H9 (cell line): ENCODE measurements at regions not wholly inside any gene's neighbourhood (a gene's known extent, or its start where the extent isn't known, plus 50 kb on each side); places are given as distances from the start of the nearest gene placed in this dataset.
A peak's percentile ranks its signal among the peaks of the same experiment; 100 is the strongest.

Source experiments
- DNase-seq: peaks from one replicate; pipeline ENCODE4 v3.0.0-alpha.2; 2017
- H2AFZ ChIP-seq: one replicate; pipeline ENCODE4 v1.6.1; 2013; ENCODE audit warnings: mild to moderate bottlenecking, low read length, control low read depth, moderate library complexity
- H2AK5ac ChIP-seq: 2 replicates; pipeline ENCODE4 v1.6.1; 2013; ENCODE audit warnings: low read length, control low read depth, mixed read lengths; ENCODE audit not compliant: insufficient read length
- H2BK120ac ChIP-seq: one replicate; pipeline ENCODE4 v1.6.1; 2013; ENCODE audit warnings: low read depth, mild to moderate bottlenecking, low read length, control low read depth, inconsistent platforms; ENCODE audit not compliant: poor library complexity, severe bottlenecking
- H2BK12ac ChIP-seq: 2 replicates; pipeline ENCODE4 v1.6.1; 2013; ENCODE audit warnings: low read length, control low read depth, mixed read lengths, low read depth; ENCODE audit not compliant: insufficient read length
- H2BK15ac ChIP-seq: 2 replicates; pipeline ENCODE4 v1.6.1; 2013; ENCODE audit warnings: low read depth, low read length, control low read depth
- H2BK20ac ChIP-seq: one replicate; pipeline ENCODE4 v1.6.1; 2013; ENCODE audit warnings: low read depth, mild to moderate bottlenecking, low read length, control low read depth, inconsistent platforms; ENCODE audit not compliant: poor library complexity, severe bottlenecking
- H2BK5ac ChIP-seq: 2 replicates; pipeline ENCODE4 v1.6.1; 2013; ENCODE audit warnings: low read length, control low read depth, mixed read lengths; ENCODE audit not compliant: insufficient read length
- H3K14ac ChIP-seq: 2 replicates; pipeline ENCODE4 v1.6.1; 2013; ENCODE audit warnings: low read length, control low read depth; ENCODE audit not compliant: insufficient read depth
- H3K18ac ChIP-seq: 2 replicates; pipeline ENCODE4 v1.6.1; 2013; ENCODE audit warnings: low read depth, mild to moderate bottlenecking, mixed read lengths, low read length, control low read depth; ENCODE audit not compliant: insufficient read length
- H3K23ac ChIP-seq: 2 replicates; pipeline ENCODE4 v1.6.1; 2013; ENCODE audit warnings: low read length, control low read depth, mixed read lengths, low read depth; ENCODE audit not compliant: insufficient read length
- H3K23me2 ChIP-seq: 2 replicates; pipeline ENCODE4 v1.6.1; 2013; ENCODE audit warnings: low read depth, mild to moderate bottlenecking, mixed read lengths, low read length, control low read depth; ENCODE audit not compliant: insufficient read length, poor library complexity, severe bottlenecking
- H3K27ac ChIP-seq: 2 replicates; pipeline ENCODE4 v1.5.1; 2013; ENCODE audit warnings: low read length, control low read depth, mixed read lengths, low read depth; ENCODE audit not compliant: insufficient read length
- H3K27me3 ChIP-seq: 2 replicates; pipeline ENCODE4 v1.6.1; 2013; ENCODE audit warnings: low read length, control low read depth, inconsistent platforms; ENCODE audit not compliant: insufficient read depth
- H3K4ac ChIP-seq: 2 replicates; pipeline ENCODE4 v1.6.1; 2013; ENCODE audit warnings: low read depth, mild to moderate bottlenecking, control low read depth, inconsistent platforms, low read length, moderate library complexity
- H3K4me1 ChIP-seq: 2 replicates; pipeline ENCODE4 v1.6.1; 2013; ENCODE audit warnings: low read length, control low read depth, inconsistent platforms; ENCODE audit not compliant: insufficient read depth
- H3K4me2 ChIP-seq: 2 replicates; pipeline ENCODE4 v1.6.1; 2013; ENCODE audit warnings: low read length, control low read depth, mixed read lengths; ENCODE audit not compliant: insufficient read length, insufficient read depth
- H3K56ac ChIP-seq: 2 replicates; pipeline ENCODE4 v1.6.1; 2013; ENCODE audit warnings: low read depth, mild to moderate bottlenecking, mixed read lengths, low read length, control low read depth; ENCODE audit not compliant: insufficient read length
- H3K79me1 ChIP-seq: 2 replicates; pipeline ENCODE4 v1.6.1; 2013; ENCODE audit warnings: low read depth, mild to moderate bottlenecking, moderate library complexity, low read length, control low read depth, inconsistent platforms; ENCODE audit not compliant: insufficient read depth, poor library complexity, severe bottlenecking
- H3K79me2 ChIP-seq: 2 replicates; pipeline ENCODE4 v1.6.1; 2013; ENCODE audit warnings: low read length, control low read depth, inconsistent platforms; ENCODE audit not compliant: insufficient read depth
- H3K9ac ChIP-seq: 2 replicates; pipeline ENCODE4 v1.6.1; 2013; ENCODE audit warnings: low read length, control low read depth, mixed read lengths; ENCODE audit not compliant: insufficient read length; ENCODE audit errors: extremely low read depth
- H3K9me3 ChIP-seq: one replicate; pipeline ENCODE4 v1.6.1; 2013; ENCODE audit warnings: low read depth, low read length, inconsistent platforms; ENCODE audit not compliant: control insufficient read depth
- H3T11ph ChIP-seq: one replicate; pipeline ENCODE4 v1.6.1; 2013; ENCODE audit warnings: mild to moderate bottlenecking, low read length, control low read depth, inconsistent platforms
- H4K20me1 ChIP-seq: one replicate; pipeline ENCODE4 v1.6.1; 2013; ENCODE audit not compliant: control insufficient read depth, insufficient read length, insufficient read depth
- H4K5ac ChIP-seq: 2 replicates; pipeline ENCODE4 v1.6.1; 2013; ENCODE audit warnings: low read depth, mild to moderate bottlenecking, mixed read lengths, low read length, control low read depth; ENCODE audit not compliant: insufficient read length
- H4K8ac ChIP-seq: replicated peaks from 2 replicates; pipeline ENCODE4 v1.6.1; 2013; ENCODE audit warnings: low read length, control low read depth, mixed read lengths, low read depth; ENCODE audit not compliant: insufficient read length
- H4K91ac ChIP-seq: 2 replicates; pipeline ENCODE4 v1.6.1; 2013; ENCODE audit warnings: low read depth, mild to moderate bottlenecking, moderate library complexity, mixed read lengths, low read length, control low read depth; ENCODE audit not compliant: insufficient read length
- H3K27ac Mint-ChIP-seq, 3 experiments: 2 replicates in 2 of 3; 3 replicates in 1 of 3; pipeline ENCODE4 v1.8.0; 2020 to 2021; ENCODE audit warnings: mixed read lengths in 3 of 3, mild to moderate bottlenecking in 1 of 3, moderate library complexity in 1 of 3
- H3K27me3 Mint-ChIP-seq: 2 replicates; pipeline ENCODE4 v1.8.0; 2021; ENCODE audit warnings: low read depth, mild to moderate bottlenecking, moderate library complexity, mixed read lengths
- H3K36me3 Mint-ChIP-seq, 3 experiments: 2 replicates in 2 of 3; 3 replicates in 1 of 3; pipeline ENCODE4 v1.8.0; 2020 to 2021; ENCODE audit warnings: low read depth in 3 of 3, mixed read lengths in 3 of 3; ENCODE audit not compliant: insufficient read depth in 1 of 3
- H3K4me1 Mint-ChIP-seq, 2 experiments: 2 replicates each; pipeline ENCODE4 v1.8.0; 2020; ENCODE audit warnings: mixed read lengths in 2 of 2
- H3K4me3 Mint-ChIP-seq, 2 experiments: 2 replicates in 1 of 2; 3 replicates in 1 of 2; pipeline ENCODE4 v1.8.0; 2020 to 2021; ENCODE audit warnings: mild to moderate bottlenecking in 2 of 2, mixed read lengths in 2 of 2, moderate library complexity in 1 of 2
- H3K9me3 Mint-ChIP-seq, 2 experiments: 2 replicates in 1 of 2; 3 replicates in 1 of 2; pipeline ENCODE4 v1.8.0; 2020; ENCODE audit warnings: mild to moderate bottlenecking in 2 of 2, mixed read lengths in 2 of 2, moderate library complexity in 1 of 2
- CTCF ChIP-seq: fragments of 200-600 bp; sonication (generic); conservative IDR thresholded peaks from 3 replicates; pipeline ENCODE4 v1.8.0; 2021; ENCODE audit warnings: antibody characterized with exemption, mild to moderate bottlenecking
- WGBS: extraction: QIAGEN DNeasy Blood & Tissue Kit; methylation state at CpG from one replicate; pipeline ENCODE4 v1.1.7; 2013; ENCODE audit warnings: missing lambda C conversion rate, low lambda C conversion rate, mixed read lengths; ENCODE audit not compliant: insufficient read length; ENCODE audit errors: extremely low coverage; 5-methylcytosine and 5-hydroxymethylcytosine counted together

DNA sequence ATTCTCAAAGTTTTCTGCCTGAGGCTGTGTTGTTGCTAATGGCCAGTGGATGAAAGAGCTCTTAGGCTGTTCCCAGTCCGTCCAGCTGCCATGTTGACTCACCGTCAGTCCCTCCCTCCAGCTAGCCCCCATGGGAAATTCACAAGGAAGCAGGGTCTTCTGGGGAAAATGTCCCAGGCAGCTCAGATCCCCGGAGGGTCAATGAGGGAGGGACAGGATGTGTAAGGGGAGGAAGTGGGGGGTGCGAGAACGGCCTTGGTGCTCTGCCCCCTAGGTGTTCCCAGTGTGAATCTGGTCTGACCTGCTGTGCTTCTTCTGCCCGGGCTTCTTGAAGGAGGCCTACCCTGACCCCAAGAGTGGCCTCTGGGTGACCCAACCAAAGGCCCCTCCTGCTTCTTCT, 65.9 kb downstream of the CEBPB start:
- no CpG with 5 or more reads among the region's 6 CpGs for WGBS
- no peaks in the 10 kb centered on the region for H3K9me3 ChIP-seq
- no peak overlapping the region; the same call in 1 of the 2 replicates for H3K14ac ChIP-seq
- H4K91ac ChIP-seq, result no peak overlapping the region
- Mint-ChIP-seq H3K36me3 (no peaks in the 10 kb centered on the region), H3K9me3 (no peaks in the 10 kb centered on the region), H3K27ac (no peak overlapping the region; a peak in 1 of 7 replicates), H3K4me1 (peaks cover 12 to 25% of the 10 kb centered on the region in 2 experiments), H3K27me3 (0 out of 2 replicates have a peak, but pooled peaks cover 1% of the 10 kb centered on the region), H3K4me3 (no peak overlapping the region)
- no peaks in the 10 kb centered on the region for H3K79me1 ChIP-seq
- no peak overlapping the region for H2AFZ ChIP-seq
- H3K27me3 ChIP-seq, result no peaks in the 10 kb centered on the region
- no peaks in the 10 kb centered on the region for H3K79me2 ChIP-seq
- H2AK5ac ChIP-seq, result no peak overlapping the region
- H3K23ac ChIP-seq, result no peak overlapping the region
- no peaks in the 10 kb centered on the region for H3K23me2 ChIP-seq
- H2BK20ac ChIP-seq, result no peak overlapping the region
- H3K18ac ChIP-seq, result no peak overlapping the region
- H3K4ac ChIP-seq, result no peak overlapping the region
- H3K4me2 ChIP-seq, result no peak overlapping the region
- no peak overlapping the region for H3K27ac ChIP-seq
- DNase-seq, result peak; percentile 53
- no peaks in the 10 kb centered on the region for H3K4me1 ChIP-seq
- H2BK120ac ChIP-seq, result no peak overlapping the region
- H4K5ac ChIP-seq, result no peak overlapping the region
- H3K9ac ChIP-seq, result no peak overlapping the region
- no peak overlapping the region for H4K8ac ChIP-seq
- no peaks in the 10 kb centered on the region for H4K20me1 ChIP-seq
- H2BK15ac ChIP-seq, result no peak overlapping the region
- no peak overlapping the region for H2BK12ac ChIP-seq
- H3K56ac ChIP-seq, result no peak overlapping the region
- H2BK5ac ChIP-seq, result no peak overlapping the region
- TF ChIP-seq CTCF, result no peak
- no peak overlapping the region for H3T11ph ChIP-seq
